RWPE2 (cell line): ENCODE measurements at regions not wholly inside any gene's neighbourhood (a gene's known extent, or its start where the extent isn't known, plus 50 kb on each side); places are given as distances from the start of the nearest gene placed in this dataset.

Source experiments
- ATAC-seq: fragments of 200-7000 bp; cut with Tn5 transposase; 3 replicates; pipeline ENCODE4 v1.9.1; 2021; ENCODE audit warnings: low read depth
- DNase-seq: peaks from one replicate; pipeline ENCODE4 v3.0.0-alpha.2; 2020; ENCODE audit warnings: low spot score
- H3K27ac ChIP-seq: fragments of 450-650 bp; 2 replicates; pipeline ENCODE4 v1.5.1; 2017; ENCODE audit warnings: mild to moderate bottlenecking; ENCODE audit not compliant: poor library complexity, severe bottlenecking
- H3K27me3 ChIP-seq: fragments of 250-450 bp; sonication (Bioruptor Pico); 2 replicates; pipeline ENCODE4 v1.5.1; 2021; ENCODE audit warnings: mild to moderate bottlenecking, moderate library complexity; ENCODE audit not compliant: insufficient read depth, poor library complexity, severe bottlenecking
- H3K36me3 ChIP-seq: fragments of 250-450 bp; sonication (Bioruptor Pico); 2 replicates; pipeline ENCODE4 v1.5.1; 2020; ENCODE audit warnings: low read depth, mild to moderate bottlenecking, moderate library complexity
- H3K4me1 ChIP-seq: fragments of 250-450 bp; sonication (Bioruptor Pico); 2 replicates; pipeline ENCODE4 v1.5.1; 2021; ENCODE audit warnings: mild to moderate bottlenecking, moderate library complexity; ENCODE audit not compliant: insufficient read depth, poor library complexity, severe bottlenecking
- H3K4me3 ChIP-seq: fragments of 250-450 bp; sonication (Bioruptor Pico); 2 replicates; pipeline ENCODE4 v1.5.1; 2021; ENCODE audit warnings: mild to moderate bottlenecking, moderate library complexity; ENCODE audit not compliant: severe bottlenecking
- H3K9me3 ChIP-seq: fragments of 250-450 bp; sonication (Bioruptor Pico); 2 replicates; pipeline ENCODE4 v1.5.1; 2021; ENCODE audit warnings: mild to moderate bottlenecking, moderate library complexity; ENCODE audit not compliant: severe bottlenecking
- TF ChIP-seq, protein P1 (sequence below): fragments of 450-650 bp; IDR thresholded peaks from one replicate; pipeline ENCODE4 v1.5.1; 2017; ENCODE audit warnings: mild to moderate bottlenecking, moderate library complexity; ENCODE audit not compliant: poor library complexity, severe bottlenecking

DNA sequence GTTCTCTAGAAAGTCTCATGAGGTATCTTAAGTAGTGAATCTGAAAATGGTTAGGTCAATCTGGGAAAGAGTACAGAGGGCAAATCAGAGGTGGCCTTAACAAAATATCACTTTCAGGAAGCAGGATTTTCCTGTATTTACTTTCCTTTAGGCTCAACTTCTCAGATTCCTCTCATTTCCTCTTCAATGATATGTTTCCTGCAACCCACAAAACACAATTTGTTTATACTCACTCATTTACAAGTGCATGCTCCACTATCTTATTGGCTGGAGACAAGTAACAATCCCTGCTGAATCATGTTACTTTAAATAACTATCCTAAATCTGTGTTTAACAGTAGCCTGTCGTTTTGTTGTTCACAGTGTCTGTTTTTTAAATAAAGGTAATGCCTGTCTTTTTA, 228.1 kb downstream of the DSC3 start:
- Histone ChIP-seq H3K9me3 (no peaks in the 10 kb centered on the region), H3K27ac (no peak overlapping the region), H3K36me3 (no peaks in the 10 kb centered on the region), H3K27me3 (peaks cover 3% of the 10 kb centered on the region), H3K4me1 (no peaks in the 10 kb centered on the region), H3K4me3 (no peak overlapping the region)
- TF ChIP-seq, protein P1, sequence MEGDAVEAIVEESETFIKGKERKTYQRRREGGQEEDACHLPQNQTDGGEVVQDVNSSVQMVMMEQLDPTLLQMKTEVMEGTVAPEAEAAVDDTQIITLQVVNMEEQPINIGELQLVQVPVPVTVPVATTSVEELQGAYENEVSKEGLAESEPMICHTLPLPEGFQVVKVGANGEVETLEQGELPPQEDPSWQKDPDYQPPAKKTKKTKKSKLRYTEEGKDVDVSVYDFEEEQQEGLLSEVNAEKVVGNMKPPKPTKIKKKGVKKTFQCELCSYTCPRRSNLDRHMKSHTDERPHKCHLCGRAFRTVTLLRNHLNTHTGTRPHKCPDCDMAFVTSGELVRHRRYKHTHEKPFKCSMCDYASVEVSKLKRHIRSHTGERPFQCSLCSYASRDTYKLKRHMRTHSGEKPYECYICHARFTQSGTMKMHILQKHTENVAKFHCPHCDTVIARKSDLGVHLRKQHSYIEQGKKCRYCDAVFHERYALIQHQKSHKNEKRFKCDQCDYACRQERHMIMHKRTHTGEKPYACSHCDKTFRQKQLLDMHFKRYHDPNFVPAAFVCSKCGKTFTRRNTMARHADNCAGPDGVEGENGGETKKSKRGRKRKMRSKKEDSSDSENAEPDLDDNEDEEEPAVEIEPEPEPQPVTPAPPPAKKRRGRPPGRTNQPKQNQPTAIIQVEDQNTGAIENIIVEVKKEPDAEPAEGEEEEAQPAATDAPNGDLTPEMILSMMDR, result no peak
- ATAC-seq (no peak), DNase-seq (no peak)

DNA sequence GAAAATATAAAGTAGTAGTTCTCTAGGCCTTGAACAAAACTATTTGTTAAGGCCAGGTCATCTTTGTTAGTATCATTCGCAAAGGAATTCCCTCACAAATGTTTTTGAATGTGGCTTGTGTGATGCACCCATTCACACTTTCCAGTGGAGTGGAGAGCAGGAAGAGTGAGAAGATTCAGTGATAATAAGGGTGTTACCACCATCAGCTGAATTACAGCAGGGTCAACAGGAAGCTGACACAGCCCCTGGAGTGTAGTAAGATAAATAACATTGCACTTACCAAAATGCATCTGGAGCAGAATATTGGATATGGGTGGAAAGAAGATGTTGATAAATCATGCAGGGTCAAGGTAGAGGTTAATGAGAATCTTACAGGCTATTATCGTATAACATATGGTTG, 231.0 kb downstream of the DSC3 start:
- no peaks in the 10 kb centered on the region for H3K36me3 ChIP-seq
- H3K4me3 ChIP-seq, result no peak overlapping the region
- TF ChIP-seq, protein P1, result no peak
- H3K27me3 ChIP-seq, result no peaks in the 10 kb centered on the region
- no peaks in the 10 kb centered on the region for H3K4me1 ChIP-seq
- DNase-seq, result no peak
- H3K27ac ChIP-seq, result no peak overlapping the region
- no peaks in the 10 kb centered on the region for H3K9me3 ChIP-seq
- no peak for ATAC-seq

DNA sequence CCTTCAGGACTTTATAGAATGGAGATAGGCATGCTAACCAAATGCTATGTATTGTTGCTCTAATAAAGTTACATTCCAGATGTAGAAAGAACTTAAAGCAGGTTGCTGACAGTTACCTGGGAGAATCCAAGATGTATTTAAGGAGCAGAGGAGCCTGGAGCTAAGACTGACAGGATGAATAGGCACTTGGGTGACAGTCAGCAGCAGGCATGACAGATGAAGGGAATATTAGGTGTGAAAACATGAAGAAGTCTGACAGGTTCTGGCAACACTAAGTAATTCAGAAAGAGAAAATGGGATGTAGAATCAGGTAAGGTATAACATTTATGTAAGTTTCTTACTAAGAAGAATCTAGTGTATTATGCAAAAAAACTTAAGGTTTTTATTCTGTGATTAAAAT, 232.0 kb downstream of the DSC3 start:
- H3K27me3 ChIP-seq, result no peaks in the 10 kb centered on the region
- H3K4me1 ChIP-seq, result no peaks in the 10 kb centered on the region
- no peak overlapping the region for H3K27ac ChIP-seq
- TF ChIP-seq, protein P1, result no peak
- no peaks in the 10 kb centered on the region for H3K36me3 ChIP-seq
- H3K4me3 ChIP-seq, result no peak overlapping the region
- no peaks in the 10 kb centered on the region for H3K9me3 ChIP-seq
- DNase-seq, result no peak
- no peak for ATAC-seq

DNA sequence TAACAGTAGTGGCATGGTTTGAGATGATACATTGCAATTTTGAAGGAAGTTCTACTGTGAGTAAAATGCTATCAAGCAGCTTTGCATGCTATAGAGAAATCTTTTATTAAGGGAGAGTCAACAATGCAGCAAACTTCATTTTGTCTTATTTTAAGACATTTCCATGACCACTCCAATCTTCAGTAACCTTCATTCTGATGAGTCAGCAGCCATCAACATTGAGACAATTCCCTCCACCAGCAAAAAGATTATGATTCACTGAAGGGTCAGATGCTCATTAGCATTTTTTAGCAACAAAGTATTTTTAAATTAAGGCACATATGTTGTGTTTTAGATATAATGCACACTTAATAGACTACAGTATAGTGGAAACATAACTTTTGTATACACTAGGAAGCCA, 235.7 kb downstream of the DSC3 start:
- Histone ChIP-seq H3K27ac (no peak overlapping the region), H3K9me3 (no peaks in the 10 kb centered on the region), H3K36me3 (no peaks in the 10 kb centered on the region), H3K4me3 (no peak overlapping the region), H3K27me3 (no peaks in the 10 kb centered on the region), H3K4me1 (no peaks in the 10 kb centered on the region)
- DNase-seq (no peak), ATAC-seq (no peak)
- TF ChIP-seq, protein P1, result no peak

DNA sequence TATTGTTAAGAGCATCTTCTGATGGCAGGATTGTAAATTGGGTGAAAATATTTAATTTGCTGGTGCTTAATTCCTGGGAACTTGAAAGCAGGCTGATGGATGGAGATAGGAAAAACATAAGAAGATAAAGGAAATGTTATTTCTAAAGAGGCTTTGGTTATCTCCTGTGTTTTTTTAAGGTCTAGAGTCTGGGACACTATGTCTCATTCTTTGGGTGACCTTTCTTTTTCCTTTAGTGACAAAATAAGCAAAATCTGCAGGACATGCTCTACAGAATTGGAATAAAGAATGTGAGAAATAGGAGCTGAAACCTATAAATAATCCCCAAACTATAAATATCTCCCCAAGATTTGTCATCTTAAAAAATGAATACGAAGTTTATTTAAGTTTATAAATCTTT, 241.7 kb downstream of the DSC3 start:
- DNase-seq (no peak), ATAC-seq (no peak)
- Histone ChIP-seq H3K4me1 (no peaks in the 10 kb centered on the region), H3K9me3 (no peaks in the 10 kb centered on the region), H3K4me3 (no peak overlapping the region), H3K27ac (no peak overlapping the region), H3K27me3 (peaks cover 10% of the 10 kb centered on the region), H3K36me3 (no peaks in the 10 kb centered on the region)
- TF ChIP-seq, protein P1, result no peak
